PC-9 (cell line): ENCODE measurements at regions not wholly inside any gene's neighbourhood (a gene's known extent, or its start where the extent isn't known, plus 50 kb on each side); places are given as distances from the start of the nearest gene placed in this dataset.

Source experiments
- CTCF ChIP-seq: fragments of 200-600 bp; sonication (generic); conservative IDR thresholded peaks from 2 replicates; pipeline ENCODE4 v1.6.1; 2017; ENCODE audit warnings: mixed run types, antibody characterized with exemption, mild to moderate bottlenecking, moderate library complexity
- EZH2 ChIP-seq: fragments of 200-600 bp; sonication (generic); IDR thresholded peaks from 2 replicates; pipeline ENCODE4 v1.8.0; 2017; ENCODE audit warnings: antibody characterized with exemption, low read depth

GRCh38 chr3:104323226-104323625 lies 1043.5 kb upstream of the ALCAM start:
- no peak for TF ChIP-seq CTCF
- no peak for TF ChIP-seq EZH2
